Thyroid gland (tissue), 4 donors: ENCODE measurements at regions not wholly inside any gene's neighbourhood (a gene's known extent, or its start where the extent isn't known, plus 50 kb on each side); places are given as distances from the start of the nearest gene placed in this dataset.

Experiments
- POLR2A ChIP-seq, 2 donors: fragments of 450-650 bp; IDR thresholded peaks; one replicate each; pipeline ENCODE4 v1.6.1; 2017; ENCODE audit warnings: antibody characterized with exemption in 2 of 2, mild to moderate bottlenecking in 2 of 2, moderate library complexity in 1 of 2
- TF ChIP-seq, protein P1 (sequence below), 6 experiments: fragments of 200-600 bp in 3 of 6; fragments of 450-650 bp in 3 of 6; sonication (generic) in 3 of 6; IDR thresholded peaks; one replicate each; pipeline ENCODE4 v1.5.1; 2016 to 2019; ENCODE audit warnings: antibody characterized with exemption in 6 of 6, mild to moderate bottlenecking in 2 of 6, inconsistent platforms in 1 of 6, moderate library complexity in 1 of 6

DNA sequence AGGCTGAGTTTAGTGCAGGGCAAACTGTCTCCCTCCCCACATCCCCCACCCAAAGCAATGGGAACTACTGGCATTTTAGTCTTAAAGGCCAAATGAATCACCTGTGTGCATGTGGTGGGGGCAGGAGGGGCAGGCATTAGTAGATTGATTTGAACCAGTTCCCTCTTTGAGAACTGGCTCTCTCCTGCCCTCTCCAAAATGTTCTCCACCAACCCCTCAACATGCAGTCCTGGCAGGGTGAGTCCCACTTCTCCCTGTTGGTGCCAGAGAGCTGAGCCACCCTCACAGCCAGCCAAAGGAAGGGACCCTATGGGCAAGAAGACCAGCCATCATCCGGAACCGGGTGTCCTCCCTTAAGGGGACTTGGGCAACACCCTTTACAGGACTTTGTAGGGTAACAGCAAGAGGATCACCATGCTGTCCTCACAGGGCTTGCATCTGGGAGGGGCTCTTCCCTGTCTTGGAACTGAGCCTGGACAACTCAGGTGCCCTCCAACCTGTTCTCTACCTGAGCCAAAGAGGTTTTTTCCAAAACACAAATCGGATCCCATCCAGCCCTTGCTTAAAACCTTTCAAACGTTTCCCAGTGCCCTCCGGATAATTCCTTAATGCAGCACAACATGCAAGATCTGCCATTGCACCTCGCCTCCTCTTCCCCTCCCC is 80.6 kb downstream of the MRPL14 start:
- TF ChIP-seq, protein P1, sequence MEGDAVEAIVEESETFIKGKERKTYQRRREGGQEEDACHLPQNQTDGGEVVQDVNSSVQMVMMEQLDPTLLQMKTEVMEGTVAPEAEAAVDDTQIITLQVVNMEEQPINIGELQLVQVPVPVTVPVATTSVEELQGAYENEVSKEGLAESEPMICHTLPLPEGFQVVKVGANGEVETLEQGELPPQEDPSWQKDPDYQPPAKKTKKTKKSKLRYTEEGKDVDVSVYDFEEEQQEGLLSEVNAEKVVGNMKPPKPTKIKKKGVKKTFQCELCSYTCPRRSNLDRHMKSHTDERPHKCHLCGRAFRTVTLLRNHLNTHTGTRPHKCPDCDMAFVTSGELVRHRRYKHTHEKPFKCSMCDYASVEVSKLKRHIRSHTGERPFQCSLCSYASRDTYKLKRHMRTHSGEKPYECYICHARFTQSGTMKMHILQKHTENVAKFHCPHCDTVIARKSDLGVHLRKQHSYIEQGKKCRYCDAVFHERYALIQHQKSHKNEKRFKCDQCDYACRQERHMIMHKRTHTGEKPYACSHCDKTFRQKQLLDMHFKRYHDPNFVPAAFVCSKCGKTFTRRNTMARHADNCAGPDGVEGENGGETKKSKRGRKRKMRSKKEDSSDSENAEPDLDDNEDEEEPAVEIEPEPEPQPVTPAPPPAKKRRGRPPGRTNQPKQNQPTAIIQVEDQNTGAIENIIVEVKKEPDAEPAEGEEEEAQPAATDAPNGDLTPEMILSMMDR (IDR thresholded peaks at IDR 0.05), result no peak
- TF ChIP-seq POLR2A (IDR thresholded peaks at IDR 0.05), result no peak
